Gastrocnemius medialis (tissue), 4 donors: ENCODE measurements at regions not wholly inside any gene's neighbourhood (a gene's known extent, or its start where the extent isn't known, plus 50 kb on each side); places are given as distances from the start of the nearest gene placed in this dataset.

Experiments
- POLR2A ChIP-seq, 2 donors: fragments of 450-650 bp; IDR thresholded peaks; one replicate each; pipeline ENCODE4 v1.6.1; 2017; ENCODE audit warnings: antibody characterized with exemption in 2 of 2, mild to moderate bottlenecking in 2 of 2, moderate library complexity in 2 of 2
- TF ChIP-seq, protein P1 (sequence below), 5 experiments: fragments of 450-650 bp in 3 of 5; fragments of 200-600 bp in 2 of 5; sonication (generic) in 2 of 5; IDR thresholded peaks in 4 of 5; conservative IDR thresholded peaks in 1 of 5; 1 replicate in 4 of 5; 2 replicates in 1 of 5; pipeline ENCODE4 v1.5.1; 2016 to 2019; ENCODE audit warnings: antibody characterized with exemption in 5 of 5, mild to moderate bottlenecking in 3 of 5, moderate library complexity in 3 of 5

DNA sequence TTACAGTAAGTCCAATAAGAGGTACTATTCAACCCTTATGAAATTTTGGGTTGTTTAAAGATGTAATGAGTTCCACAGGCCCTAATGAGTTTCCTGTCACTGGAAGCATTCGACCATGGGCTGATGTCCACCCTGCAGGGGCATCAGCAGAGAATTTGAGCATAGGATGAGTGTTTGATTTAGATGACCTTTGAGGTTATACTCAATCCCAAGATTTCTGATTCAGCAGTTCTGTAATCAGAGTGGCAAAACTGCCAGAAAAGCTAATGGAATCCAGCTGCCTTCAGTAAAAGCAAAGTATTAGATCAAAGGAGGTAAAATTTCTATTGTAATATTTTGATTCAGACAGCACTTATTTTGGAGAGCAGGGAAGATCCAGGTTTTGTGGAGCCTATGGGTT is 68.3 kb downstream of the COX7C start:
- TF ChIP-seq, protein P1, sequence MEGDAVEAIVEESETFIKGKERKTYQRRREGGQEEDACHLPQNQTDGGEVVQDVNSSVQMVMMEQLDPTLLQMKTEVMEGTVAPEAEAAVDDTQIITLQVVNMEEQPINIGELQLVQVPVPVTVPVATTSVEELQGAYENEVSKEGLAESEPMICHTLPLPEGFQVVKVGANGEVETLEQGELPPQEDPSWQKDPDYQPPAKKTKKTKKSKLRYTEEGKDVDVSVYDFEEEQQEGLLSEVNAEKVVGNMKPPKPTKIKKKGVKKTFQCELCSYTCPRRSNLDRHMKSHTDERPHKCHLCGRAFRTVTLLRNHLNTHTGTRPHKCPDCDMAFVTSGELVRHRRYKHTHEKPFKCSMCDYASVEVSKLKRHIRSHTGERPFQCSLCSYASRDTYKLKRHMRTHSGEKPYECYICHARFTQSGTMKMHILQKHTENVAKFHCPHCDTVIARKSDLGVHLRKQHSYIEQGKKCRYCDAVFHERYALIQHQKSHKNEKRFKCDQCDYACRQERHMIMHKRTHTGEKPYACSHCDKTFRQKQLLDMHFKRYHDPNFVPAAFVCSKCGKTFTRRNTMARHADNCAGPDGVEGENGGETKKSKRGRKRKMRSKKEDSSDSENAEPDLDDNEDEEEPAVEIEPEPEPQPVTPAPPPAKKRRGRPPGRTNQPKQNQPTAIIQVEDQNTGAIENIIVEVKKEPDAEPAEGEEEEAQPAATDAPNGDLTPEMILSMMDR (IDR thresholded peaks at IDR 0.05 in 4 of 5, conservative IDR thresholded peaks at IDR 0.05 in 1 of 5) = no peak
- TF ChIP-seq POLR2A (IDR thresholded peaks at IDR 0.05) = no peak
